CD4-positive, alpha-beta T cell treated with Interleukin-4 for 4 hours (primary cell): ENCODE measurements at regions not wholly inside any gene's neighbourhood (a gene's known extent, or its start where the extent isn't known, plus 50 kb on each side); places are given as distances from the start of the nearest gene placed in this dataset.

Experiments
- DNase-seq: peaks from one replicate; pipeline ENCODE4 v3.0.0-alpha.2; 2020

DNA sequence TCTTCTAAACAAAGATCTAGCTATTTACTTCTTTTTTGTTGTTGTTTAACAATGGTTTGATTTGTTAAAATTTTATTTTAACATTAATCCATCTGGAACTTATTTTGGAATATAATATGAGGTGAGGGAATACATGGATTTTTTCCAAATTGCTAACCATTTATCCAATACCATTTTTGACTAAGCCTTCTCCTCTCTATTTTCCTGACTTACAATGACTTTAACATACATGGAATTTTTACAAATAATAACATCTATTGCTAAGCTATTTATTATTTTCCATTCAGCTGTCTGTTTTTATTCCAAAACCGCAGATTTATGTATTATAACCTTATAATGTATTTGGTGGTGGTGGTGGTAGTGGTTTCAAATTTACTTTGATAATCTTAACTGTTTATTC, 420.3 kb upstream of the ADGRL2 start:
- DNase-seq, result no peak

DNA sequence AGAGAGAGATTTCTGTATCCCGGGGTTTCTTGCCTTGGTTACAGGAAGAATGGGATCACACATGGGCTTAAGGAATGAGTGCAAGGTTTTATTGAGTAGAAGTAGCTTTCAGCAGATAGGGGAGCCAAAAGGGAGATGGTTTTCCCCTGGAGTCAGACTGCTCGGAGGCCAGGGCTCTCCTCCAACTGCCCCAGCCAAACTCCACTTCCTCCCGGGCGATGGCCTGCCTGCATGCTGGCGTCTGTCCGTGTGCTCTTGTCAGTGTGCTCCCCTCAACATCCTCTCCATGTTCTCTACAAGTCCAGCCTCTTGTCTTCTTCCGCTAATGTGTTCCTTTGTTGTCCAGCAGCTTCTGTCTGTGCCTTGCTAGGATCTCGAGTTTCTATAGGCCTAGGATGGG, 421.3 kb upstream of the ADGRL2 start:
- no peak for DNase-seq

DNA sequence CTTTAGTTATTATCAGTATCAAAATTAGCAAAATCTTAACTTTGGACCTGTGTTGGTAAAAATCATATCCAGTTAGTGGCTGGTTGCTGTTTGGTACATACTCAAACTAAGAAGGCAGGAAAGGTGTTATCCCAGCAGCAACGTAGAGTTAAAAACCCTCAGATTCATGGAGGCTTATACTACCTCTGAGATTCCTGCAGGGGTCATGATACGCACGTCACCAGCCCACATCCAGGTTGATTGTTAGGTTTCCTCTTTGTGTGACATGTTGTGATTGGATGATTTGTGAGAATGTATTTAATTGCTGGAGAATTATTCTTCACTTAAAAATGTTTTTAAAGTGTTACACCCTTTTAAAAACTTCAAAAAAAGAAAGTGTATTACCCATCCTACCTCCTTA, 423.3 kb upstream of the ADGRL2 start:
- DNase-seq, result no peak

DNA sequence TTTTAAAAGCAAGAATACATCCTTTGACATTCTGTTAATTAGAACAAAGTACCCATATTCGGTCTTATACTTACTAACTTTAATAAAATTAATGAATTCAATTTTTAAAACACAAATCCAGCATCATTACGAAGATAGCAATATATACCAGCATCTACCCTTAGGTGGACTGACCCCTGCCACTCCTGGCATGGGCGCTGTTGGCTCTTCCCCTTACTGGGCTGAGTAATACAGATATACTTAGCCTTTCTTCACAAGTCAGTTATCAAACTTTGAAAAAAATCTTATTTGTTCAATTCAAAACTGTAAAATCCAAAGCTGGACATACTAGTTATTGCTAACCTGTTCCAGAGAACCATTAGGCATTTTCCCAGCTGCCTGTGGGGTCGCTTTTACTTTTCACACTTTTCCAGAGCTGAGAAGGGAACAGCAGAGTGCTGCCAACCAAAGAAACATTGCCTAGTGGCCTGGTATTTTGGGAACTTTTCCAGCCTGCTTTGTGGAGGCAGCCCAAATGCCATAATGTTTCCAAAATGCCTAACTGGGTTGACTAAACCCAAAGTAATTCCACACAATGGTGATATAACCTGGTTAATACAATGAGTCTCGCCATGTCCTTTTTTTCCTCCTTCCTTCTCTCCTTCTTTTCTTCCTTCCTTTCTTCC, 424.7 kb upstream of the ADGRL2 start:
- DNase-seq, result no peak

DNA sequence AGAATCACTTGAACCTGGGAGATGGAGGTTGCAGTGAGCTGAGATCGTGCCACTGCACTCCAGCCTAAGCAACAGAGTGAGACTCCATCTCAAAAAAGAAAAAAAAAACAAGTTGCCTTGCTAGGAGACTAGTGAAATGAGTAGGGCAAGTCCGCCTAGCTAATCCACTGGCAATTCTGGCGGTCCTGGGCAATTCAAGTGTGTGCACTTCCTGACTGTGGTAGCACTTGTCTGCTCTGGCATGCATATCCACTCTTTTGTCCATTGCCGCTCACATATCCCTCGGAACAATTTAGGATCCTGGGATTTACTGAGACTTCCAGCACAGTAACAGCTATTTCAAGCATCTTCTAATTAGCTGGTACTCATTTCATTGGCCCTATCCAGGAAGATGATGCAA, 426.3 kb upstream of the ADGRL2 start:
- no peak for DNase-seq

DNA sequence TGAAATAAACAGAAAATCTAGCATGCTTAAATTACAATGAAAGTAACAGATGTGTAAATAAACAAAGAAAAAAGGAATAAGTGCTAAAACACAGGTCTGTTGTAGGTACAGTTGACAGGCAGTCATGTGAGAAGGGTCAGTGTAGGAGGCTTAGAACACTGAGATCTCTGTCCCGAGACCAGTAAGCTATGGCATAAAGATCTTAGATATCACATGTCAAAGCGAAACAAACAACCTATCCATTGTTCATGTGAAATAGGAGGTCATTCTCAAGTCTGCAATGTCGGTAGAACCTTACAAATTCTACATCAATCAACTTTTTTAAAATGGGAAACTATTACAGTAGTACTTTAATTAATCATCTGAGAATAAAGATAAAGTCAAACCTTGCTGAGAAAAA, 428.9 kb upstream of the ADGRL2 start:
- DNase-seq, result no peak

DNA sequence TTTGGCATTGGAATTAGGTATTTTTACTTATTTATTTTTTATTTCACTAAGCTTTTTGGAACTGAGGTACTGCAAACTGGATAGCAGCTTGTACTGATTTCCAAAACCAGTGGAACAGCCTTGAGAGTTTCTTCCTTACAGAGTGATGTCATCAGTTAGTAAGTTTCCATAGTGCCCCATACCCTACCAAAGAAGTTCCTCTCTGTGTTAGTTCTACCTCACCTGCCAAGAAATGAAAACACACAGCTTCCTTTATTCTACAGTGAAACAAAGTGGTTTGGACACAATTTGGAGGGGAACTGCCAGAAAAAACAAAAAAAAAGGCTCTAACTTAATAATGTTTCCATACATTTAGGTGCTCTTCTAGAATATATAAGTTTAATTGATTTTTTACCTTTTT, 430.9 kb upstream of the ADGRL2 start:
- no peak for DNase-seq

DNA sequence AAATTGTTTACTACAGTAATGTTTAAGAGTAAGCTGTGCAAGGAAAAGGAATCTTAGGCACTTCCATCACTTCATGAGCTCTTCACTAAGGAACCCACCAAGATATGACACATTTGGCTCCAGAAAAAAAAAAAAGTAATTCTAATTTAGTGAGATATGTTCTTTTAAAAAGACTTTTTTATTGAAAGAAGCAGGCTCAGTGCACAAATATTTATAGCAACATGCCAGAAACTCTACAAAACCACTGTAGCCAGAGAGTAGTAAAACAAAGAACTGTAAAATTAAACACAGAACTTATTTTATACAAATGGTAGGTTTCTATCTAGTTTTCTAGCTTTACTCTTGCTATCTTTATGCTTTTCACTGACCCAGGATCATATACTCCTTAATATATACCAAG, 434.6 kb upstream of the ADGRL2 start:
- no peak for DNase-seq

DNA sequence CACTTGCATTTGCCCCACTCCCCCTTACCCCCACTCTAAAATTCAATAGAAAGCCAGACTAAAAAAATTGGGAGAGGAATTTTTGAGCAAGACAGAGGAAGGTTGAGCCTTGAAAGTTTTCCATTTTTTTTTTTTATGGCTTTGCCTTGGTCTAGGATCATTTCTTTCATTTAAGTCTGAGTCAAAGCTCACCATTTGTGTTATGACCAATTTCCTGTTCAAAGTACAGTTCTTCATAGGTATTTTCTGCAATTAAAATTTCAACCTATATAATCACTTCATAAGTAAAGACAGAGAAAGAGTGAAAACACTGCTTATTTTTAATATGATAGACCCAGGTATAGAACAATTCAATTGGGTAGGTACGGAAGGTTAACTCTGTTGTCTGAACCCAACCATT, 436.6 kb upstream of the ADGRL2 start:
- no peak for DNase-seq

DNA sequence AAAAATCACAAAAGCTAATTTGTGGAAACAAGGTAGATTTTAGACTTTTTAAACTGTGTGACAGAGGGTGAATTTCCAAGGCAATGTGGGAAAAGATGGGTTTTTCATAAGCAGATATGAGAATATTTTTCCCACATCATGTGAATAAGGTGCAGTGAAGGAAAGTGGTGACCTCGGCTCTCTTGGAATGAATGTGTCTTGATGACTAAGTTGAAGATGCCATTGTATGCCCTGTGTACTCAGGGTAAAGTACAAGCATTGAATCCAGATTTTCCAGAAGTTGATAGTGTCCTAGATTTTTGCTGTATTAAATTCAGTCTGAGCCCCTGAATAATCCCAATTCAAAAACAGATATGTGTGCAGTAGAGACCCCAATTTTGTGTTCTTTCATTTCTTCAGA, 442.6 kb upstream of the ADGRL2 start:
- DNase-seq, result no peak

DNA sequence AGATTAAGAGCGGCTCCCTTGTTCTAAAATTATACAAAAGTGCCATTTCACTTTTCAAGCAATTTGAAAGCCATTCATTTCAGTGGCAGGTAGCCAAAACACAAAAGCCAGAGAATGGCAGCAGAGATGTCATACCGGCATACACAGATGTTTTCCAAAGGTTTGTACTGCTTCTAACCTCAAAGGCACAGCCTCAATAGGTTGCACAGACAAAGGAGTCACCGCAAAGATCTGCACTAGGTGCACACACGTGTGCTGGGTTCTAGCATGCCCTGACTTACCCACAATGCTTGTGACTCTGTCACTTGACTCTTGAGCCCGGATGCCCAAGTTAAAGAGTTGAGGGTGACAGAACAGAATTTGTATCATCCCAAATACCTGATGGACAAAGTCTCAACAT, 448.9 kb upstream of the ADGRL2 start:
- no peak for DNase-seq

DNA sequence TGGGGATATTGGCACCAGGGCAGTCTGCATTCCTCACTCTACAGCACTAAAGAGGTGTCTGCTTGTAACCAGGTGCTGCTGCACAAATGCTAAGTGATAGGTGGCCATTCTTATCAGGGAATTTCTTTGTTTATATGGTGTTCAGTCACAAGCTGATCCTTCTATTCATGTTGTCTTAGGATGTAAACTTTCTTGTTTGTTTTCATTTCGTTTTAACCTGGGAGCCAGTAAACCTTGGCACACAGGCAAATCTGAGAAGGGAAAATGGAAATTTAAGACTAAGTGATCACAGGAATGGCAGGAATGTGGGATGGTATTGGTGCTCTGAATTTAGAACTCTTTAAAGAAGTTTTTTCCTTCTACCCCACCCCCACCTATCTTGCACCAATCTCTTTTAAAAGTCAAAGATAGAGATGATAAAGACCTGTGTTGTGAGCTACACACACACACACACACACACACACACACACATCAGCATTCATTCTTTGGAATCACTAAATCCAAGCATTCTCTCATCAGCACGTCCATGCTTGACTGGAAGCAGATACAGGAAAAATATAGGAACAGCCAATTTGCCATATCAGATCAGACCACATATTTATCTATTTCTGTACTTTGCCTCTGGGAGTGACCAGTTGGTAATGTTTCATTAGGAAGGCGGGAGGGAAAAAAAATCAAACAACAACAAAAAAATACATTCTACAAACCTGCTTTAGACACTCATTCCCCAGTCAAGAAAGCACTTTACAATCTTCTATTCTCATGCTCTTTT, 451.4 kb upstream of the ADGRL2 start:
- DNase-seq, result no peak

DNA sequence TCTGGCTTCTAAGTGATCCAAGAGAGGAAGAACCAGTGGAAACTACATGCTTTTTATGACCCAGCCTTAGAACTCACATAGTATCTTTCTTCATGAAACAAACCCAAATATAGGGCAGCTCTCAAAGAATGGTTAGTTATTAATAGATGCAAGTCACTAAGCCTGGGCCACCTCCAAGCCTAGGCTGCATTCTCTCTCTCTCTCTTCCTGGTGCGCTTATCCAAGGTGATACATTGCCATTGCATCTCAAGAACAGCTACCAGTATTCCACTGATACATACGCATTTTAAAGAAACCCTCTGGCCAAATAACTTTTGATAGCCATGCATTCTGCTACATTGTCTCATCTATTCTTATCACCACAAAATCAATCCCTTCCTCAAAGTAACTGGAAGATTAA, 455.6 kb upstream of the ADGRL2 start:
- DNase-seq, result no peak

DNA sequence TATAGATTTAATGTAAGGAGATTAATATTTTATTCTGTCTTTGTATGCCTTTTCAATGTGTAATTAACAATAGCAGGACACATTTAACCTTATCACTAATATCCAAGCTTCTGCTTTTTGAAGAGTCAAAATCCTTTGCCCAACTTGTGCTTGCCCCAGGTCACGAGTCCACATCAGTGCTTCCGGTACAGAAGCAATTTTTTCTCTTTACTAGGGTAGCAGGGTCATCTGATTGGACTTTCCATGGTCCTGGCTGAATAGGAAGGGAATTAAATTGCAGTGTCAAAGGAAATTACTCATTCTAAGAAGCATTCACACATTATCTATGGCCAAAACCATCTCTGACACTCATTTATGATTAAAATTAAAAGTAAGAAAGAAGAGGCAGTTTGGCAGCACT, 460.5 kb upstream of the ADGRL2 start:
- DNase-seq, result no peak

DNA sequence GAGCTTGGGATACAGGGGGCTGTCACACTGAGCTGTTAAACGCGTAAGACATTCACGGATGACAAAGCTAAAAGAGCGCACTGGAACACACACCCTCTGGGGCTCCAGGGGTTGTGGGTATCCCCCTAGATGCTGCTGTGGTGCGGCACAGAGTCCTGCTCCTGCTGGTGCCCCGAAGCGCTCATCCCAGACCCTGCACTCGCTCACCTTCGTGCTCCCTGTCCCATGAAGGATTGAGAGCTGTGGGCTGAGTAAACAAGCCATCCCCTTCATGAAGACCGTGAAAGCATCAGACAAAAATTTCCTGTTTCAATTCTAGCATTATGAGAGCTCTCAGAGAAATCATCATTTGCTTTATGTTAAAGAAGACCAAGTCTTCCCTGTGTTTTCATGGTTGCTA, 463.5 kb upstream of the ADGRL2 start:
- DNase-seq, result no peak

DNA sequence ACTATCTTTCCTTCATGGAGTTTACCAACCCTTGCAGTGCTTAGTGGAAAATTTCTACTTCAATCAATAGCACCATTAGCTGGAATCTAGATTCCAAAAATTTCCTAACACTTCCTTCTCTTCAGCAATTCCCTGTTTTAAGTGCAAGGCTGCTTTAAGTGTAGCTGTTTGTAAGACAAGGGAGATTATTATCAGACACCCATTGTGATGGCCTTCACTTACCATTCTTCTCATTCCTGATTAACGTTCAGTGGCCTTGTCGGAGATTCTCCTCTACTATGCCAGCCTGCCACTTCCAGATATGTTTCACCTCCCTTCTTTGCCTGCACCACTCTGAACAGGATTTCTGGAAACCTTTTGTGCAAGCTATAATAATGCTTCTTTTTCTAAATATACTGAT, 464.9 kb upstream of the ADGRL2 start:
- DNase-seq, result no peak

DNA sequence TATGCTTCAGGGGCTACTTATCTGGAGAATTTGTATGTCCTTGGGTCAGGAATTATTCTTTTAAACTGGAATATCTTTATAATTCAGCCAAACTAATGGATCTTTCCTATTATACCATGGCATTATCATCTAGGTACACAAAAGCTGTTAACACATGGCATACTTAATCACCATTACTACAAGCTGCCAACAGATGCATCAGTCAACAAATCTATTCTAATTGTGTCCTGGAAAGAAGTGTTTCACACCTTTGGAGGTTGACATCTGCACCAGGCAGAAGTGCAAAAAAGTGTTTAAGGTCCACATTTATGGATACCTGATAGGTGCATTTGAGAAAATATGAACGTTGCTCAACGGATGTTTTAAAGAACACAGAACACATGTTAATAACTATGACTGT, 470.2 kb upstream of the ADGRL2 start:
- no peak for DNase-seq

DNA sequence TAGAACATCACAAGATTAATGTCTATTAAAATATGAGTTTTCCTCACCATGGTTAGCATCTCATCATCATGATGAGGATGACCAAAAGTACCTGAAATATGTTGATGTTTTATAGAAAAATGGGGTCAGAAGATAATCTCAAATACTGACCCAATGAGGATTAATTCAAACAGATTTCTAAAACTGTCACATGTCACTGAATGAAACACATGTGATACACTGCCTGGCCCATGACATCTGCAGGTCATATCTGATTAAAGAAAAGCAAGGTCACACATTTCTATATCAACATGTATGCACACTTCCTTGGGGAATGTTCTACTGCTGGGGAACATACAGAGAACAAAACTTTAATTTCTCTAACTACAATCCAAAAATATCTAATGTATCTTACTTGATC, 470.6 kb upstream of the ADGRL2 start:
- DNase-seq, result no peak

DNA sequence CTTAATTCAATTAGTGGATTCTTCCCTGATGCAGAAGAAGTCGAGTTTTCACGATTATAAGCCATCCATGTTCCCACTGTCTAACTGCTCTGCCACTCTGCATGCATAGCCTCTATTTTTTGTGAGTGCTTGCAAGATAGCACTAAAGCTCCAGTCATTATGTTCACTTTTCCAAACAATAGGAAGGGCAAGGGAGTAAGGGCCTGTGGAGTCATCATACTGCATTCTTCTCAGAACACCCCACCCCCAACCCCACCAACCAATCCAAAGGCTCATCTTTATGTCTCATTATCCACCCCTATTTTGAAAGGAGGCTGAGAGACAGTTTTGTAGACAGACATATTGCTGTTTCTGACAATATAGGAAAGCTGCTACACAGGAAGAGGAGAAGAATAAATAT, 471.7 kb upstream of the ADGRL2 start:
- no peak for DNase-seq

DNA sequence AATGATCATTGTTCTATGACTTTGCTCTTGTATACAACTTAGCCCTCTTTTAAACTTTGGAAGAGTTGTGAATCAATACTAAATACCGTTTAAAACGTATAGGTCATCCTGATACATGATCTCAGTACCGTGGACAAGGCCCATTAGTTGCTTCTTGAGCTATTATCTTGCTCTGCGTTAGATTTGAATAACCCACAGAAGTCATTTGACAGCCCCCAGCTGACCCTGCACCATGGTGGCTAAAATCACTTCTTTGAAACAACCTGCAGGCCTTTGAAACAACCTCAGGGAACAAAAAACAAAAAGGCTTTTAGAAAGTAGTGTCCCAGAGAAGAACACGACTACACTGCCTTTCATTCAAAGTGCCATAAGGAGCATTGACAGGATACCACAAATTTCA, 473.0 kb upstream of the ADGRL2 start:
- no peak for DNase-seq

DNA sequence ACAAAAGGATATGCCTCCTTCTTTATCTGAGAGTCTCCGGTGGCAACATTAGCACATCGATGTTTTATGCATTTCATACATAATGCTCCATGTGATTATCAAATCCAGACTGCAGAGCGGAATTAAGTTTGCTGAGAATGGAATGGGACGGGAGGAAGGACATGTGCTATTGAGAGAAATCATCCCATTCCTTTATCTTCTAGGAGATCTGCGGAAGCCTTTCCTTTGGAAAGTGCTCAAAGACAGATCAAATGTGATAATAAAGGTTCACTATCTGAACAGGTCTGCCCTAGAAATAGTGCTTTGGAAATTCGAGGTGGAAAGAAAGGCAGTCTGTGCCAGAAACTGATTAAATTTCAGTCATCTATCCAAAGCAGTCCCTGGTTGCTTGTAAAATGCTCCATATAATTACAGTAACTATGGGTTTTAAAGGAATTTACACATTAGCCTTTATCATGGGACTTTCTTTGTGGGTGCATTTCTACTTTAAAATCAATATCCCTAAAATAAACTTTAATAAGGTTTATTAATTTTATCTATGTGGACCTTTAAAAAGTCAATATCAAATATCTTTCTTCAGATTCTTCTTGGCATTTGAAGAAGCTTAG, 473.5 kb upstream of the ADGRL2 start:
- no peak for DNase-seq

DNA sequence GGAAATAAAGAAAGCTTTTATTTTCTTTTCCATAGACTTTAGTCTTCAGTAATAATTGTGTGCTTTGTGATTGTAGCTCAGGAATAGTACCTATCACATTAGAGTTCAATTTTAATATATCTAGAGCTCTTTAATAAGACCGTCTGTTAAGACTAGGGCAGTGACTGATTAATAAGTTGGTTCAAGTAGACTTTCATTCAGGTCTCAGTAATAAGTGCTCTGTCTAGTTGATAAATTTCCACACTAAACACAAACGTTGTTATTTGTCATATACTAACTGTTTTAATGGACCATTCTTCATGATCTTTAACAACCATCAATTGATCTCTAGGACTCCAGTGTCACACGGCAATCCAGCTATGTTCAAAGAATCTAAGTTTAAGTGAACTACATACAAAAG, 474.5 kb upstream of the ADGRL2 start:
- no peak for DNase-seq

DNA sequence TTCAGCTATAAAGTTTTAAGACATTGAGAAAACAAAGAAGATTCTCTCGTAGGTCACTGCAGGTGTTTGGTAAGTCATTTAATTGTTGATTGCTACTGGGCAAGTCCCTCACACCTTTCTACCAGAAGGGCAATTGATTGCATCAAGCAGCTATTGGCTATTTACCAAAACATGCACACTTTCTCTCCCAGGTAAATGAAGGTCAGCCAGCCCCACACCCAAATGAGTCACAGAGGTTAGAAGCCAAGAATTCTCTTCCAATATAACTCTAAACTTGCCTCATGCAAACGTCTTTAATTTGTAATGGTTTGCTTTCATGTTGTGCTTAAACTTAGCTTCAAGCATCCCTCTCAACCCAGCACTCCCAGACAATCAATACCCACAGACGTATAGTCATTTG, 475.3 kb upstream of the ADGRL2 start:
- no peak for DNase-seq

DNA sequence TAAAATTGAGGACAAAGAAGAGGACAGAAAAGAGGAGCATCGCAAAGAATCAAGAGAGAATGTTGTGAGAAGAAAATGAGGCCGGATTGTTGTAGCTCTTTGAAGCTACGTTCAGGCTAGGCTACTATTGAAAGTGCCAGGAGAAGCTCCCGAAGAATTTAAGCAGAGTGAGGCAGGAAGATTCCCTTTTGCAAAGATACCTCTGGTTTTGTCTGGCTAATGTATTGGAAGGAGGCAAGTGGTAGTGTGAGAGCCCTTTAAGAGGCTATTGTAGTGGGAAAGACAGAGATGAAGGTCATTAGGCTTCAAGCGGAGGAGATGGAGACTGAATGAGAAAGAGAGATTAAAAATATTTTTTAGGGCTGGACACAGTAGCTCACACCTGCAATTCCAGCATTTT, 476.9 kb upstream of the ADGRL2 start:
- DNase-seq, result no peak

DNA sequence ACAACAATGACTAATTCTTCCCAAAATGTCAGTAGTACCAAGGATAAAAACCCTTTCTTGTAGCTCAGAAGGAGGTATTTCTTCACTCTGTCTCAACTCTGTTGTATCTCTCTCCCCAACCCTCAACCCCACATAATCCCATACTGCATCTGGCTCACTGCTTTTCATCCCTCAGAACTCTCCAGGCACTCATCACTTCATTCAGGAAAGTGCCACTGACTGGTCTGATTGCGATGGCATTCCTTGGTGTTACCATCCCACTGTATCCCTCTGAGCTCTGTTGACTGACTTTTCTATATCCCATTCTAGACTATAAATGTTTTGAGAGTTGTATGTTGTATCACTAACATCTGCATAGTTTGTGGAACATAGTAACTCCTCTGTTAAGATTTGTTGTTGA, 483.5 kb upstream of the ADGRL2 start:
- DNase-seq, result no peak
